GM12875 (cell line): ENCODE measurements at regions not wholly inside any gene's neighbourhood (a gene's known extent, or its start where the extent isn't known, plus 50 kb on each side); places are given as distances from the start of the nearest gene placed in this dataset.
"Not testable (repeated sequence)": the region's sequence is repeated elsewhere in the genome, so short reads cannot be mapped to it uniquely, and the experiment has no call there.

Experiments
- H3K4me3 ChIP-seq: one replicate; pipeline ENCODE4 v1.5.1; 2011; ENCODE audit warnings: low read depth, low read length, control low read depth
- CTCF ChIP-seq: IDR thresholded peaks from 2 replicates; pipeline ENCODE4 v1.5.1; 2011; ENCODE audit warnings: low read depth, mild to moderate bottlenecking, control low read depth, inconsistent platforms, low read length, moderate library complexity, borderline replicate concordance; ENCODE audit not compliant: insufficient read depth

DNA sequence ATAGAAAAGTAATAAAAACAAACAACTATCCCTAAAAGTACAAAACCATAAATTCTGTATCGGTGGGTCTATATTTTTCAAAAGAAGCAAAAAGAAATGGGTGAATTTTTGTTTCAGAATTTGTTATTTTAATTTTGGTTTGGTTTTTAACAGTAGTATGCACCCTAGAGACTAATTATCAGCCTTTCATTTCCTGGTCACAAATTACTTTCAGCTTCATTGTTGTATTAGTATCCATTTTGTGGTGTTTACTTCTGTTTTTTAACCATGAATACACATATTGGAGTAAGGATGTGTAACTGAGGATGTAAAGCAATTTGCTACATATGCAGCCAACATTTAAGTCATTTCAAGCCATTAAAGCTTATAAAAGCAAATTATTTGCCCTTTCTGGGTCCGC, 97.8 kb downstream of the LUZP4 start:
- no peak overlapping the region for H3K4me3 ChIP-seq
- TF ChIP-seq CTCF, result no peak

- no peak overlapping the region for H3K4me3 ChIP-seq
- no peak for TF ChIP-seq CTCF
Observed at GRCh38 chrX:115388879-115389278, 99.4 kb downstream of the LUZP4 start.

GRCh38 chrX:115390078-115390477, 100.6 kb downstream of the LUZP4 start:
- no peak overlapping the region for H3K4me3 ChIP-seq
- no peak for TF ChIP-seq CTCF

DNA sequence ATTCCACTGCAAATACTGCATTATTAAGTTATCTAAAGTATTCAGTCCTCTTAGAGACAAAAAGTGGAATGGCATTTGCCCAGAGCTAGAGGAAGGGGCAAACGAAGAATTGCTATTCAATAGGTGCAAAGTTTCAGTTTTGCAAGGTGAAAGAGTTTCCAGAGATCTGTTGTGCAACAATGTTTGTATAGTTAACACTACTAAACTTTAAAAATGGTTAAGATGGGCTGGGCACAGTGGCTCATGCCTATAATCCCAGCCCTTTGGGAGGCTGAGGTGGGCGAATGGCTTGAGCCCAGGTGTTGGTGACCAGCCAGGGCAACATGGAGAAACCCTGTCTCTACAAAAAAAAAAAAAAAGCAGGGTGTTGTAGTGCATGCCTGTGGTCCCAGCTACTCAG, 102.5 kb downstream of the LUZP4 start:
- no peak overlapping the region for H3K4me3 ChIP-seq
- no peak for TF ChIP-seq CTCF

- H3K4me3 ChIP-seq, result no peak overlapping the region
- no peak for TF ChIP-seq CTCF
Observed at GRCh38 chrX:115392871-115393270, 103.4 kb downstream of the LUZP4 start.

GRCh38 chrX:115393271-115393670, 103.8 kb downstream of the LUZP4 start:
- no peak for TF ChIP-seq CTCF
- no peak overlapping the region for H3K4me3 ChIP-seq

GRCh38 chrX:115394806-115395205, 105.3 kb downstream of the LUZP4 start:
- not testable (repeated sequence) for H3K4me3 ChIP-seq

DNA sequence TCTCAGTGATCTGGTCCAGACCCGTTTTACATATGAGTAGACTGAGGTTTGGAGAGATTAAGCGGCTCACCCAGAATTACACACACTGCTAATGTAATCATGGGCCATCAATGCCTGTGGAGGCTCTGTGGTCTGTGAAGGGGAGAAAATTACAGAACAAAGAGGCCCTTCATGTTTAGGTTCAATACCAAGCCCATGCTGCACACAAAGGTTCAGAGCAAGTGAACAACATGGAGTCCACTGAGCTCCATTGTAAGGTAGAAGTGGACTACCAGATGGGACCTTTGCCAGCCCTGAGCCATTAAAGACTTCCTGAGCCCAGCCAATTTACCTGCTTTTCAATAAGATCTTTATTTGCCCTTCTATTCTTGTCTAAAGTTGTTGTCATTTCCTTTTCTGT, 109.8 kb downstream of the LUZP4 start:
- no peak overlapping the region for H3K4me3 ChIP-seq
- TF ChIP-seq CTCF, result no peak
